ENCODE measurements at regions not wholly inside any gene's neighbourhood (a gene's known extent, or its start where the extent isn't known, plus 50 kb on each side); places are given as distances from the start of the nearest gene placed in this dataset.

DNA sequence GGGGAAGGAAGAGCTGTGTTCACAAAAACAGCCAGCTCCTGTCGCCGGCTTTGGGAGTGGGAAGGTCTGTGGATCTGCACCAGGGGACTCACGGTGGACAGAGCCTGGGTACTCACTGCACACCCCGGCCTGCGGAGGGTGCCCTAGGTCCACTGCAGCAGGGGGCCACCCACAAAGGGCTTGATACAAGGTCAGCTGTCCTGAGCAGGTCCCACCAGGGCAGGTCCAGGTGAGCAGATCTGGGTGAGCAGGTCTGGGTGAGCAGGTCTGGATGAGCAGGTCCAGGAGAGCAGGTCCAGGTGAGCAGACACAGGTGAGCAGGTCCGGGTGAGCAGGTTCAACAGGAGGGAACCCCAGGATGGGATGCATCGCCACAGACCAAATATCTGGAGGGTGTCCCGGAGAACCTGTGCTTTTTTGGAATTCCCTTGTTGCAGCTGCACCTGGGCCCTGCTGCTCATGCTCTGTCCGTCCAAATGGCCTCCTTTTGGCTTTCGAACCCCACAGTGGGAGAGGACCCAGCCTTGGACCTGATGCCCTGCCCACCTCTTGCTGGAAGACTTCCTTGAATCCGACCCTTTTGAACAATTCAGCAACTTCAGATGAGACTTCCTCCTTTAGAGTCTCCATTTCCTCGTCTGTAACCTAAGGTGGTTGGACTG is 485.3 kb downstream of the TBC1D22A start:
- TF ChIP-seq, protein P1, sequence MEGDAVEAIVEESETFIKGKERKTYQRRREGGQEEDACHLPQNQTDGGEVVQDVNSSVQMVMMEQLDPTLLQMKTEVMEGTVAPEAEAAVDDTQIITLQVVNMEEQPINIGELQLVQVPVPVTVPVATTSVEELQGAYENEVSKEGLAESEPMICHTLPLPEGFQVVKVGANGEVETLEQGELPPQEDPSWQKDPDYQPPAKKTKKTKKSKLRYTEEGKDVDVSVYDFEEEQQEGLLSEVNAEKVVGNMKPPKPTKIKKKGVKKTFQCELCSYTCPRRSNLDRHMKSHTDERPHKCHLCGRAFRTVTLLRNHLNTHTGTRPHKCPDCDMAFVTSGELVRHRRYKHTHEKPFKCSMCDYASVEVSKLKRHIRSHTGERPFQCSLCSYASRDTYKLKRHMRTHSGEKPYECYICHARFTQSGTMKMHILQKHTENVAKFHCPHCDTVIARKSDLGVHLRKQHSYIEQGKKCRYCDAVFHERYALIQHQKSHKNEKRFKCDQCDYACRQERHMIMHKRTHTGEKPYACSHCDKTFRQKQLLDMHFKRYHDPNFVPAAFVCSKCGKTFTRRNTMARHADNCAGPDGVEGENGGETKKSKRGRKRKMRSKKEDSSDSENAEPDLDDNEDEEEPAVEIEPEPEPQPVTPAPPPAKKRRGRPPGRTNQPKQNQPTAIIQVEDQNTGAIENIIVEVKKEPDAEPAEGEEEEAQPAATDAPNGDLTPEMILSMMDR (IDR thresholded peaks at IDR 0.05), result no peak
- TF ChIP-seq EZH2 (IDR thresholded peaks at IDR 0.05; ENCODE audit: borderline replicate concordance, insufficient read depth, low read depth, low read length, poor library complexity, severe bottlenecking), result no peak
